HG02885 (cell line): ENCODE measurements at regions not wholly inside any gene's neighbourhood (a gene's known extent, or its start where the extent isn't known, plus 50 kb on each side); places are given as distances from the start of the nearest gene placed in this dataset.

ENCODE experiments used
- ATAC-seq: cut with Tn5 transposase; IDR thresholded peaks from one replicate; pipeline ENCODE4 v1.9.1; 2021; ENCODE audit warnings: mild to moderate bottlenecking; ENCODE audit not compliant: unreplicated experiment, poor library complexity

GRCh38 chr1:87264976-87265375, 63.7 kb upstream of the LMO4 start:
- ATAC-seq: no peak

DNA sequence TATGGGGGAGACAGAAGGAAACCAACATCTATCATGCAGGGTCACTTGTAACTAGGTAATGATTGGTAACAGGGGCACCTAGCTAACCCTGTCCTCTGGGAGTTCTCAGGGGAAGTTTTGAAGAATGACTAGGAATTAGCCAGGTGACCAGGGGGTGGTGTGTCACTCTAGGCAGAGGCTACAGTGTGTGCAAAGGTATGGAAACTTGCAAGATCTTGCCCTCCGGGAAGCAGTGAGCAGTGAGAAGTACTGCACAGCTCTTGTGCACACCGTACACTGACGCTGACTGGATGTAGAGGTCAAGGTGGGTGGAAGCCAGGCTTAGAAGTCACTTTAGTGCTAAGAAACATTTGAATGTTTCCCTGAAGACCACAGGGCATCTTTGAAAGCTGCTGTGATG, 62.9 kb upstream of the LMO4 start:
- no peak for ATAC-seq

DNA sequence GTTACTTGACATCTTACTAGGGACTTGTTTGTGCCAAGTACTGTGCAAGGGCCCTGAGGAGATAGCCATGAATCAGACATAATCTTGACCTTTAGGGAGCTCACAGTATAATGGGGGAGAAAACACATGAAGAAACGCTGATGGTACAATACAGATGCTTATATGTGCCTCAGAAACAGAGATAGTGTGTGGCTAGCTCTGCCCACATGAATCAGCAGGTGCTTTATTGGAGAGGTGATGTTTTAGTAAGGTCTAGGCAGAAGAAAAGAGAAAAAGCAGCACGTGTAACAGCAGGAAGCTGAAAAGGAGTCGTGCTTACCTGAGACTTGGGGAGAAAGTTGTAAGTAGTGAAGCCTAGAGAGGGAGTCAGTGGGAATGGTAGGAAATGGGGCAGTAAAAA, 60.6 kb upstream of the LMO4 start:
- ATAC-seq: no peak

- no peak for ATAC-seq
Observed at GRCh38 chr1:87269921-87270320, 58.8 kb upstream of the LMO4 start.

- no peak for ATAC-seq
Observed at GRCh38 chr1:87273291-87273690, 55.4 kb upstream of the LMO4 start.

DNA sequence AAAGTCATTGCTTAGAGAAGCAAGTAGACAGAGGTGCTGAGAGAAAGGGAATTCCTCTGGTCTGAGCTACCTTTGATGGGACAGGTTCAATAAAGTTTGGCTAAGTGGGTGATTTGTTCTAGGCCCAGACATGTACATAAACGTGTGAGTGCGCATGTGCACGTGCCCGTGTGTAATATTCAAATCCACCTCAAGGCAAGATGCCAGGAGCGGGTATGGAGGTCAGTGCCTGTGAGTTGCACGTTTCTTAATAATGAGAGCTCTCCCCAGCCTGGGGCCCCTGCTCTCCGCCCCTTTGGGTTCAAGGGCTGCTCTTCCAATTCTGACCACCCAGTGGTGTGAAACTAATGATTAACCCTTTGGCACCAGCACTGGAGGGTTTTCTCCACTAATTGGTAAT, 53.8 kb upstream of the LMO4 start:
- no peak for ATAC-seq

- no peak for ATAC-seq
Observed at GRCh38 chr1:87278825-87279535, 49.7 kb upstream of the LMO4 start.
